Breast epithelium (tissue), 4 donors: ENCODE measurements at regions not wholly inside any gene's neighbourhood (a gene's known extent, or its start where the extent isn't known, plus 50 kb on each side); places are given as distances from the start of the nearest gene placed in this dataset.

Experiments
- DNase-seq, 2 donors: peaks; one replicate each; pipeline ENCODE4 v3.0.0-alpha.2; 2019; ENCODE audit warnings: low spot score in 2 of 2
- H3K27ac ChIP-seq, 2 donors: fragments of 200-600 bp; sonication (generic) in 1 of 2; one replicate each; pipeline ENCODE4 v1.5.1; 2016 to 2019; ENCODE audit warnings: mild to moderate bottlenecking in 1 of 2
- H3K27me3 ChIP-seq, 2 donors: fragments of 200-600 bp; sonication (generic) in 1 of 2; one replicate each; pipeline versions ENCODE4 v1.5.1 to v1.6.0; 2017 to 2019; ENCODE audit warnings: control low read depth in 1 of 2, mild to moderate bottlenecking in 1 of 2
- H3K36me3 ChIP-seq: fragments of 200-600 bp; one replicate; pipeline ENCODE4 v1.5.1; 2019
- H3K4me1 ChIP-seq, 2 donors: fragments of 200-600 bp; sonication (generic); one replicate each; pipeline ENCODE4 v1.5.1; 2016 to 2019; ENCODE audit warnings: control low read depth in 1 of 2
- H3K4me3 ChIP-seq, 3 donors: fragments of 200-600 bp; sonication (generic); 1 replicate in 2 of 3; 2 replicates in 1 of 3; pipeline ENCODE4 v1.5.1; 2016 to 2019; ENCODE audit warnings: mild to moderate bottlenecking in 3 of 3, moderate library complexity in 2 of 3
- H3K9me3 ChIP-seq, 2 donors: fragments of 200-600 bp; sonication (generic) in 1 of 2; one replicate each; pipeline ENCODE4 v1.5.1; 2016 to 2019; ENCODE audit warnings: control low read depth in 1 of 2
- POLR2A ChIP-seq: fragments of 450-650 bp; IDR thresholded peaks from one replicate; pipeline ENCODE4 v1.6.1; 2016; ENCODE audit warnings: antibody characterized with exemption, mild to moderate bottlenecking, moderate library complexity
- POLR2AphosphoS5 ChIP-seq, 3 donors: sonication (generic); formaldehyde crosslinking; IDR thresholded peaks; one replicate each; pipeline ENCODE4 v1.6.1; 2017; ENCODE audit warnings: antibody characterized with exemption in 3 of 3
- intact Hi-C: fragments of 100-400 bp; cut with DNase I; formaldehyde crosslinking; loops from one replicate; pipeline ENCODE4 v1.15.1; 2023; ENCODE audit warnings: low total_unique reads
- TF ChIP-seq, protein P1 (sequence below), 3 donors: fragments of 450-650 bp; IDR thresholded peaks; one replicate each; pipeline ENCODE4 v1.5.1; 2016 to 2017; ENCODE audit warnings: antibody characterized with exemption in 3 of 3, mild to moderate bottlenecking in 3 of 3, moderate library complexity in 3 of 3

DNA sequence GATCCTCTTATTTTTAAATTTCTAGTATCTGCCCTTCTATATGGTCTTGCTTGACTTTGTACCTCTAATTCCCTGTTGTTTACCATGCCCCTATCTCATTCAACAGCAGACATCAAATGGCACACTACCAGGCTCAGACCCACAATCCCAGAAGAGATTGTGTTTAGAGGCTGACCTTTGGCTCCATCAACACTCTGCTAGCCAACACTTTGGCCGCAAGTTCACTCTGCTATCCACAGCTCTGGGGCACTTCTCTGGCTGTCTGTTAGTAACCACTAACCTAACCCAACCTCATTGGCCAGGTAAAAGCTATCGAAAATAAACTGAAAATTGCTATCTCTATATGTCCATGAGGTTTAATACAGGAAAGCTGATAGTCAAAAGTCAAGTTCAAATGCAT, 646.0 kb upstream of the CCDC54 start:
- intact Hi-C loops, result loop anchor here (5.0 kb wide), 1 partner anchor 814 kb away; no protein-coding TSS in a partner anchor
- Histone ChIP-seq H3K4me1 (no peaks in the 10 kb centered on the region), H3K27me3 (no peaks in the 10 kb centered on the region), H3K4me3 (no peak overlapping the region), H3K36me3 (no peaks in the 10 kb centered on the region), H3K27ac (no peak overlapping the region), H3K9me3 (no peaks in the 10 kb centered on the region)
- TF ChIP-seq POLR2A (no peak), POLR2AphosphoS5 (IDR thresholded peaks at IDR 0.05) (no peak)
- TF ChIP-seq, protein P1, sequence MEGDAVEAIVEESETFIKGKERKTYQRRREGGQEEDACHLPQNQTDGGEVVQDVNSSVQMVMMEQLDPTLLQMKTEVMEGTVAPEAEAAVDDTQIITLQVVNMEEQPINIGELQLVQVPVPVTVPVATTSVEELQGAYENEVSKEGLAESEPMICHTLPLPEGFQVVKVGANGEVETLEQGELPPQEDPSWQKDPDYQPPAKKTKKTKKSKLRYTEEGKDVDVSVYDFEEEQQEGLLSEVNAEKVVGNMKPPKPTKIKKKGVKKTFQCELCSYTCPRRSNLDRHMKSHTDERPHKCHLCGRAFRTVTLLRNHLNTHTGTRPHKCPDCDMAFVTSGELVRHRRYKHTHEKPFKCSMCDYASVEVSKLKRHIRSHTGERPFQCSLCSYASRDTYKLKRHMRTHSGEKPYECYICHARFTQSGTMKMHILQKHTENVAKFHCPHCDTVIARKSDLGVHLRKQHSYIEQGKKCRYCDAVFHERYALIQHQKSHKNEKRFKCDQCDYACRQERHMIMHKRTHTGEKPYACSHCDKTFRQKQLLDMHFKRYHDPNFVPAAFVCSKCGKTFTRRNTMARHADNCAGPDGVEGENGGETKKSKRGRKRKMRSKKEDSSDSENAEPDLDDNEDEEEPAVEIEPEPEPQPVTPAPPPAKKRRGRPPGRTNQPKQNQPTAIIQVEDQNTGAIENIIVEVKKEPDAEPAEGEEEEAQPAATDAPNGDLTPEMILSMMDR (IDR thresholded peaks at IDR 0.05), result no peak
- no peak for DNase-seq

DNA sequence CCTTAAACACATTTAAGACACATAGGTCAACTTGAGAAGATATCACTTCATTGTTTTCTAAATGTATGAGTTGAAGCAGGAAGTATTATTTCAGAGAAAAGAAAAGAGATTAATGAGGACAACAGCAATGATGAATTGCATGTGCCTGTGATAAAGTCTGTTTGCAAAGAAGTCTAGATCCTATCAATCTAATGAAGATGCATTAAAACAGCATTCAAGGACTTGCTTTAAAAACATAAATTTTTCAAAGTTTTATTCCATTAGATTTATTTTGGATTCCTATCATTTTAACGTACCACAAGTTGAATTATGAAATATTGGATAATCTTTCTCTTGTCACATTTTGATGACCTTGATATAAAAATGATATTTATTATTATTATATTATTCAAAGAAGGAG, 642.5 kb upstream of the CCDC54 start:
- no peaks in the 10 kb centered on the region for H3K36me3 ChIP-seq
- no peaks in the 10 kb centered on the region for H3K9me3 ChIP-seq
- H3K4me1 ChIP-seq, result no peaks in the 10 kb centered on the region
- H3K27me3 ChIP-seq, result no peaks in the 10 kb centered on the region
- intact Hi-C loops, result loop anchor here (5.0 kb wide), 2 partner anchors 218 to 817 kb away; no protein-coding TSS in a partner anchor
- TF ChIP-seq, protein P1 (IDR thresholded peaks at IDR 0.05), result no peak
- TF ChIP-seq POLR2A, result no peak
- TF ChIP-seq POLR2AphosphoS5 (IDR thresholded peaks at IDR 0.05), result no peak
- no peak overlapping the region for H3K27ac ChIP-seq
- DNase-seq, result no peak
- no peak overlapping the region for H3K4me3 ChIP-seq

DNA sequence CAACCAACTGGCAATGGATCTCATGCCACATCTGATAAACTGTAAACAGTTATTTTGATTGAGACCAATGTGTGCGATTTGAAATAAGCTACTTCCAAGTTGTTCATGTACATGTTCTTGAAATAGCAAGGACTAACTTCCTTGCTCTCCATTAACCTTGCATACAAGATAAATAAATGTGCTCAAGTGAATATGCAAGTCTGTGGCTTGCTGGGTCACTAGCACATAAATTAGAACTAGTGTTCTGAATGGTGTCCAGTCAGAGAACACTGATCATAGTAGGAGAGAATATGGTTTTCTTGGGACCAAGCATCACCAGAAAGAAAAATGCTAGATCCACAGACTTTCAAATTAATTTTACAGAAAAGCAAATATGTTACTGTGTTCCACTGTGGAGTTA, 640.0 kb upstream of the CCDC54 start:
- TF ChIP-seq POLR2AphosphoS5 (IDR thresholded peaks at IDR 0.05), result no peak
- TF ChIP-seq, protein P1 (IDR thresholded peaks at IDR 0.05), result no peak
- no peak for TF ChIP-seq POLR2A
- no peaks in the 10 kb centered on the region for H3K9me3 ChIP-seq
- H3K4me1 ChIP-seq, result no peaks in the 10 kb centered on the region
- intact Hi-C loops, result loop anchor here (5.0 kb wide), 1 partner anchor 215 kb away; no protein-coding TSS in a partner anchor
- H3K27me3 ChIP-seq, result no peaks in the 10 kb centered on the region
- H3K36me3 ChIP-seq, result no peaks in the 10 kb centered on the region
- no peak overlapping the region for H3K27ac ChIP-seq
- no peak for DNase-seq
- no peak overlapping the region for H3K4me3 ChIP-seq

DNA sequence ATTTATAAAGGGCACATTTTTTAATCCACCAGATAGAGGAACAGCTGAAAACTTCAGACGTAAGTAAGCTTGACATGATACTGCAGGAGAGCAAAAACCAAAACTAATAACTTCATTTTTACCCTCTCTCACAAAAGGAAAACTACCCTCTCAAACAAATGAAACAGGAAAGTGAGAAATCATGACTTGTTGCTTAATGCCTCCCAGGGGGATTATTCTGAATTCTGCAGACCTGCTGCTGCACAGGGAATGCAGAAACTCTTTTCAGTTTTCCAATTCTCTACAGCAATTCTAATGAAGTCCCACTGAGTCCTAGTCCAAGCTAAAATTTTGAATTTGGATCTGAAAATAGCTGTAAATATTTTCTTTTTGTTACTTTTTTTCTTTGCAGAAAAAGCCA, 637.1 kb upstream of the CCDC54 start:
- Histone ChIP-seq H3K36me3 (no peaks in the 10 kb centered on the region), H3K27ac (no peak overlapping the region), H3K27me3 (no peaks in the 10 kb centered on the region), H3K9me3 (no peaks in the 10 kb centered on the region), H3K4me3 (no peak overlapping the region), H3K4me1 (no peaks in the 10 kb centered on the region)
- no peak for DNase-seq
- intact Hi-C loops, result no loop called here
- no peak for TF ChIP-seq POLR2AphosphoS5 (IDR thresholded peaks at IDR 0.05)
- TF ChIP-seq POLR2A, result no peak
- TF ChIP-seq, protein P1 (IDR thresholded peaks at IDR 0.05), result no peak

DNA sequence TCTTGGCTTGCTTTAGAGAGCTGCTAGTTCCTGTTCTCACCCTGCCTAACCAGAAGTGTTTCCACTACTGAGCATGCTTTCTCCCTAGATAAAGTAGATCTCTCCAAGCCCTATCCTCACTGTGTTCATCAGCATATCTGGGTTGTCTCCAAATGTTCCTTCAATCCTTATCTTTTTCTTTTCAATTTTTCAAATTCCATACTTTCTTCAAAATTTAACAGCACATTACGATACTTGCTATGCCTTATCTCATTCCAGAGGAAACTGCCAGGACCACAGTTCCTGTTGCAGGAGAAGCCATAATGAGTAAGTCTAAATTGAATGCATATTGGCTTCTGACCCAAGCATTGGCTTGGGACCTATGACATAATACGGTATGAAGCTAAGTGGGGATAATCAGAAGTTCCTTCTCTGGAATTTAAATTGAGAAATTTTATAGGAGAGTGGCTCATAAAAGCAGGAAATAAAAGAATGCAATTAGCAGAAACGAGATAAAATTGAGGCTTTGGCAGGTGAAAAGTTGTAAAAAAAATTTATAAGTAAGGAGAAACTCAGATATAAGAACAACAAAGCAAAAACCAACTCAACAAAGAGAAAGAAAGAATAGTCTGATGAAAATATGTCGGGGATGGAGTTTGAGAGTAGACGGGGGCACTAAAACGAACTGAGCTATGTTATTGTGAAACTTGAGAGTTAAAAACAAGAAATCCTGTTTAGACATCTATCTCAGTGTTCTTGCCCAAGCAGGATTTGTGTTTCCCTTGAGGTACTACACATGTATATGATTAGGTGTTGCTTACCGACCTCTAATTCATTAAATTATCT, 631.7 kb upstream of the CCDC54 start:
- no peak for DNase-seq
- no peaks in the 10 kb centered on the region for H3K9me3 ChIP-seq
- intact Hi-C loops, result loop anchor here (1.0 kb wide), 1 partner anchor 9 kb away; no protein-coding TSS in a partner anchor

More for the DNA sequence above, 631.7 kb upstream of the CCDC54 start:
- no peak overlapping the region for H3K27ac ChIP-seq
- no peak for TF ChIP-seq POLR2A
- no peak for TF ChIP-seq POLR2AphosphoS5 (IDR thresholded peaks at IDR 0.05)
- TF ChIP-seq, protein P1 (IDR thresholded peaks at IDR 0.05), result no peak
- H3K4me1 ChIP-seq, result no peaks in the 10 kb centered on the region
- no peaks in the 10 kb centered on the region for H3K36me3 ChIP-seq
- H3K27me3 ChIP-seq, result no peaks in the 10 kb centered on the region
- no peak overlapping the region for H3K4me3 ChIP-seq
